T-helper 2 cell treated with Interferon-gamma antibody and Interleukin-4, amounts not matched to agents 5 μg/mL and 100 μg/mL, for 36 hours (primary cell): ENCODE measurements at regions not wholly inside any gene's neighbourhood (a gene's known extent, or its start where the extent isn't known, plus 50 kb on each side); places are given as distances from the start of the nearest gene placed in this dataset.
A peak's percentile ranks its signal among the peaks of the same experiment; 100 is the strongest.

ENCODE experiments used
- DNase-seq: peaks from one replicate; pipeline ENCODE4 v3.0.0; 2021; ENCODE audit warnings: low spot score
- H3K27ac Mint-ChIP-seq: one replicate; pipeline ENCODE4 v1.8.0; 2021; ENCODE audit warnings: mild to moderate bottlenecking, mixed read lengths
- H3K27me3 Mint-ChIP-seq: one replicate; pipeline ENCODE4 v1.8.0; 2021; ENCODE audit warnings: low read depth, mixed read lengths
- H3K36me3 Mint-ChIP-seq: one replicate; pipeline ENCODE4 v1.8.0; 2021; ENCODE audit warnings: low read depth, mixed read lengths
- H3K4me1 Mint-ChIP-seq: one replicate; pipeline ENCODE4 v1.8.0; 2021; ENCODE audit warnings: low read depth, mixed read lengths
- H3K4me3 Mint-ChIP-seq: one replicate; pipeline ENCODE4 v1.8.0; 2022; ENCODE audit warnings: mild to moderate bottlenecking, moderate library complexity, mixed read lengths
- H3K9me3 Mint-ChIP-seq: one replicate; pipeline ENCODE4 v1.8.0; 2021; ENCODE audit warnings: mixed read lengths

DNA sequence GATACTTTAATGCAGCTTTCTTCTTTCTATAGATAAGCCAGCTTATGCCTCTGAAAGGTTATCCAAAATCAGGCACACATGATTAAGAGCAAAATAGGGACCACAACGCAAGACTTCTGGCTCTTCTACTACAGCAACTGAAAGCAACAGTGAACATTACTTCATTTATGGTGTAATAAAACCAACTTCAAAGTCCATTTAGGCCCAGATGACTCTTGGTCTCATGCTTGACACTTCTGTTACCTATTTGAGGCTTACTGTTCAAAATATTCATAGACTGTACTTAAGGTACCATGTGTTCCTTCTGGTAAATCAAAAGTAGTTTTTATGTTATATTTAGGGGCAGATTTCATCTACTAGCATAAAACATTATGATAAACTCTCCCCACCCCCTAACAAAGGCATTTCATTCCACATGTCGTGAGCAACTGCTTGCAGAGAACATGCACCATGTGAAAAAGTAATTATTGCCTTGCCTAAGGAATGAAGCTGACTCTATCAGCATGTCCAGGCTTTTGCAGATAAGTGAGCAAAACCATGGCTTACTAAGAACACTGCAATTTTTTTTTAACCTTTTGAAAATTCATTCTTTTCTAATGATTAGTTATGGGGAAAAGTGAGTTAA lies 154.9 kb upstream of the ITGB1 start:
- no peaks in the 10 kb centered on the region for H3K27me3 Mint-ChIP-seq
- H3K4me1 Mint-ChIP-seq: peaks cover 60% of the 10 kb centered on the region
- H3K27ac Mint-ChIP-seq: no peak overlapping the region
- peaks cover 5% of the 10 kb centered on the region for H3K9me3 Mint-ChIP-seq
- no peak for DNase-seq
- H3K4me3 Mint-ChIP-seq: no peak overlapping the region
- peaks cover 6% of the 10 kb centered on the region for H3K36me3 Mint-ChIP-seq

DNA sequence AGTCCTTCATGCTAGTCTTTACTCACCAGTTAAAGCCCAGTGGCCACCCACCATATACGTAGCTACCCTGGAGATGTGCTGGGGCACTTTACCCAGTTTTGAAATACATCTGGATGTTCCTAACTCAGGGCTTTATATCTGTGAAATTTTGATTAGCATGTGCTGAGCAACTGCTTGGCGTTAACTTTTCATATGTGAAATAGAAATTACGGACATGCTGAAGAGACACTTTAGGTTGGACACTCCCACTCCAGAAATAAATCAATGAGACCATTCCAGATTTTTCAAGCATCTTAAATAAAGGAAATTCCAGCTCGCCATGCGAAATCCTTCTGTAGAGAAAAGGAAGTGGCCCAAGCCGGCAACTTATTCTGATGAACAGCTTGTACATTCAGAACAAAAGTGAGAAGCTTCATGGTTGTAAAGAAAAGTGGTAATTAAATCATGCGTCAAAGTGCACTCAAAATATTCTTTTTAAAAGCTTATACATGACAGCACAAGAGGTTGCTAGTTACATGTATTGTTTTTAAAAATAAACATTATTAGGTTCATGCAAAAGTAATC lies 153.5 kb upstream of the ITGB1 start:
- Mint-ChIP-seq H3K4me3 (no peak overlapping the region), H3K4me1 (peaks cover 51% of the 10 kb centered on the region), H3K27ac (no peak overlapping the region), H3K36me3 (no peaks in the 10 kb centered on the region), H3K9me3 (no peaks in the 10 kb centered on the region), H3K27me3 (no peaks in the 10 kb centered on the region)
- no peak for DNase-seq

DNA sequence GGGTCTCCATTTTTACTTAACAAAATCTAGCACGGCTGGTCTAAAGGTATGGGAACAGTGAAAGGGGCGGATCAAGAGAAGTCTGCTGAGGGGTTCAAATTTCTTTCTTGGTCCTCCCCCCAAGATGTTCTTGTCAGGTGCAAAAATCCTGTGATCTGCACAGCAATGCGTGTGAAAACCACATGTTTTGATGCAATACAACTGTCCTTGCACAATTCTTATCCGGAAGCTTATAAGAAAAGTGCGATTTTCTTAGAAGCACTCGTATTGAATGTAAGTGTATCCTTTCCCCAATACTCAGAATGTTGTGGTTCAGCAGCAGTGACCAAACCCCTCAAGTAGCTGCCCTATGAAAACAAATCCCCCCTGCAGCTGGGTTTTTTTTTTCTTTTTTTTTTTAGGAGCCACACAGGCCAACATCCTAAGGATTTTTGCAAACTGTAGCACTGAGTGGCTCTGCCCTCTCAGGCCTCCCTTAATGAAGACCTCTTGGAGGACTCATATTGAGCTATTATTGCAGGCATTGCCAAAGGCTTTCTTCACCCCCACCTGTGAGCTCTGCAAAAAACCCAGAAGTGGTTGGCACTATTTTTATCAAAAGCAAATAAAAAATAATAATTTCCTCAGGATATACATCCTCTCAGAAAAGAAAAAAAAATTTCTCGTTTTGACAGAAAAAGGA lies 151.9 kb upstream of the ITGB1 start:
- Mint-ChIP-seq H3K27me3 (no peaks in the 10 kb centered on the region), H3K4me3 (no peak overlapping the region), H3K36me3 (no peaks in the 10 kb centered on the region), H3K9me3 (no peaks in the 10 kb centered on the region), H3K4me1 (peaks cover 40% of the 10 kb centered on the region), H3K27ac (peak overlapping the region; percentile 58)
- no peak for DNase-seq

- Mint-ChIP-seq H3K4me1 (peaks cover 37% of the 10 kb centered on the region), H3K27ac (peak overlapping the region; percentile 58), H3K27me3 (no peaks in the 10 kb centered on the region), H3K4me3 (no peak overlapping the region), H3K9me3 (peaks cover 4% of the 10 kb centered on the region), H3K36me3 (peaks cover 3% of the 10 kb centered on the region)
- no peak for DNase-seq
Measured at GRCh38 chr10:33109384-33109783, 151.4 kb upstream of the ITGB1 start.

- Mint-ChIP-seq H3K36me3 (peaks cover 8% of the 10 kb centered on the region), H3K27me3 (no peaks in the 10 kb centered on the region), H3K27ac (no peak overlapping the region), H3K4me1 (peaks cover 27% of the 10 kb centered on the region), H3K4me3 (no peak overlapping the region), H3K9me3 (peaks cover 18% of the 10 kb centered on the region)
- no peak for DNase-seq
Measured at GRCh38 chr10:33107953-33108352, 149.9 kb upstream of the ITGB1 start.

DNA sequence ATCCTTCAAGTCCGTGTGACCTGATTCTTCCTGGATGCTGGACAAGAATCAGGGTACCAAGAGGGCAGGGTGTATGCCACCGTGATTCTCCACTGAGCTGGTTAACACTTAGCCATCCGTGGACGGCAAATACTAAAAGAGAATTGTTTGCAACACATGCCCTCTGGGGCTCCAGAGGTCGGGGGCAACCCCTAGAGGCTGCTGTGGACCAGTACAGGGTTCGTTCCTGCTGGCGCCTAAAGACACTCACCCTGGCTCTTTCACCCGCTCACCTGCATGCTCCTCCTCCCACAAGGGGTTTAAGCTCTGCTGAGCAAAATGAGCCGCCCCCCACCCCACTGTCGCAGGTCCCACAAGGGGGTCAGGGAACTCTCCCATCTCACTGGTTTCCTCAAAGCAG lies 148.7 kb upstream of the ITGB1 start:
- Mint-ChIP-seq H3K4me1 (peaks cover 24% of the 10 kb centered on the region), H3K4me3 (no peak overlapping the region), H3K9me3 (peaks cover 21% of the 10 kb centered on the region)

DNA sequence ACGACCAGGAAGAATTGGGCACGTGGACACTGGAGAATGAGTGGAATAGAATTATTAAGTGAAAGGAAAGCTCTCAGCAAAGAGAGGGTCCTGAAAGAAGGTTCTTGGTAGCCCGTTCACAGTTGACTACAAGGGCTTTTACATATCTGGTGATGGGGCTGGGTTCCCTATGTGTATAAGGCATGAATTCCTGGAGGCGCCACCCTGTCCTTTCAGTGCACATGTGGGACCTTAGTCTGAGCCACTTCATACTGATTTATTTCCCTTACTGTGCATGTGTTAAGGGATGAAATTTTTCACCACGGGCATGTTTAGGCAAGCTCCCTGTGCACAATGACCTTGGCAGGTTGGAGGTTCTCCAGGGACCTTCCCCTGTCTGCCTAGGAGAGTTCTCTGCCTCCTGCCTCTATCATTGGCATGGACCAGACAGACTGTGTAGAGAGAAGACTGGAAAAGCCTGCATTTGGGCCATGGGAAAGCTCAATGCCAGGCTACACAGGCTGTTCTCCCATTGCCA lies 145.9 kb upstream of the ITGB1 start:
- Mint-ChIP-seq H3K9me3 (peaks cover 30% of the 10 kb centered on the region), H3K27ac (no peak overlapping the region), H3K36me3 (peaks cover 11% of the 10 kb centered on the region), H3K4me1 (peaks cover 26% of the 10 kb centered on the region), H3K27me3 (no peaks in the 10 kb centered on the region), H3K4me3 (no peak overlapping the region)
- no peak for DNase-seq

More for the DNA sequence above, 148.7 kb upstream of the ITGB1 start:
- peaks cover 8% of the 10 kb centered on the region for H3K36me3 Mint-ChIP-seq
- no peaks in the 10 kb centered on the region for H3K27me3 Mint-ChIP-seq
- H3K27ac Mint-ChIP-seq: no peak overlapping the region
- DNase-seq: no peak

GRCh38 chr10:33102071-33102470 lies 144.0 kb upstream of the ITGB1 start:
- peaks cover 13% of the 10 kb centered on the region for H3K36me3 Mint-ChIP-seq
- H3K4me3 Mint-ChIP-seq: no peak overlapping the region
- H3K9me3 Mint-ChIP-seq: peaks cover 35% of the 10 kb centered on the region
- H3K4me1 Mint-ChIP-seq: peaks cover 18% of the 10 kb centered on the region
- H3K27me3 Mint-ChIP-seq: no peaks in the 10 kb centered on the region
- DNase-seq: no peak
- H3K27ac Mint-ChIP-seq: no peak overlapping the region

GRCh38 chr10:33101392-33101787 lies 143.4 kb upstream of the ITGB1 start:
- Mint-ChIP-seq H3K4me3 (peak overlapping the region; percentile 13), H3K27me3 (no peaks in the 10 kb centered on the region), H3K36me3 (peaks cover 13% of the 10 kb centered on the region), H3K27ac (peak overlapping the region; percentile 71), H3K4me1 (peaks cover 18% of the 10 kb centered on the region), H3K9me3 (peaks cover 39% of the 10 kb centered on the region)
- no peak for DNase-seq

DNA sequence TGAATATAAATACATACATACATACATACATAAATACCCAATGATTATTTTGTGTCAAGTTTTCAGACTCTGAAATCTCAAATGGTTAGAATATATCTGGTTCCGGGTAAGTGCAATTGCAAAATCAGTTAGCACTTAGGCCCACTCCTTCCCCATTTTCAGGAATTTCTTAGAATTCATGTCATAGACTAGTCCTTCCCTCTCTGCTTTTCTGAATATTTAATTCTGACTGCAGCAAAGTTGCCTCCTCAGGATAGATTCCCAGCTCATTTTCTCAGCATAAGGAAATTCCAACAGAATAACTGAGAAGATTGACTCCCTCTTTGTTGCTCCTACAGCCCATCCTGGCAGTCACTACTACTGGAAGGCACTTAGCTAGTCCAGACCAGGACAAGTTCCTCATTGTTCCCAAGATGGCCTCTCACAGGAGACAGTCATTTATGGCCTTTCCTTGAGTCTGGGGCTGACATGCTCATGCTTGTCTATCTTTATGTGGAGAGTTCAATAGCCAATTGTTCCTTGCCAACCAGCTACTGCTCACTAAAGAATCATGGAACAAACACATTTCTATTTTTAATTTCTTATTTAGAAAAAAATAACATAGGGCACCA lies 142.9 kb upstream of the ITGB1 start:
- peak overlapping the region; percentile 45 for H3K27ac Mint-ChIP-seq
- H3K36me3 Mint-ChIP-seq: peaks cover 13% of the 10 kb centered on the region
- H3K4me3 Mint-ChIP-seq: no peak overlapping the region
- no peaks in the 10 kb centered on the region for H3K27me3 Mint-ChIP-seq
- H3K4me1 Mint-ChIP-seq: peaks cover 18% of the 10 kb centered on the region
- H3K9me3 Mint-ChIP-seq: peaks cover 41% of the 10 kb centered on the region
- DNase-seq: no peak

- peaks cover 13% of the 10 kb centered on the region for H3K36me3 Mint-ChIP-seq
- H3K27me3 Mint-ChIP-seq: no peaks in the 10 kb centered on the region
- H3K4me1 Mint-ChIP-seq: peaks cover 18% of the 10 kb centered on the region
- peaks cover 48% of the 10 kb centered on the region for H3K9me3 Mint-ChIP-seq
- peak overlapping the region; percentile 67 for H3K27ac Mint-ChIP-seq
- no peak for DNase-seq
- peak overlapping the region; percentile 27 for H3K4me3 Mint-ChIP-seq
Measured at GRCh38 chr10:33099748-33100147, 141.7 kb upstream of the ITGB1 start.

- DNase-seq: no peak
- Mint-ChIP-seq H3K4me1 (peaks cover 18% of the 10 kb centered on the region), H3K27ac (peak overlapping the region; percentile 67), H3K4me3 (peak overlapping the region; percentile 51), H3K9me3 (peaks cover 46% of the 10 kb centered on the region), H3K27me3 (no peaks in the 10 kb centered on the region), H3K36me3 (peaks cover 11% of the 10 kb centered on the region)
Measured at GRCh38 chr10:33098951-33099663, 141.1 kb upstream of the ITGB1 start.

GRCh38 chr10:33095867-33096815 lies 138.1 kb upstream of the ITGB1 start:
- peaks cover 9% of the 10 kb centered on the region for H3K36me3 Mint-ChIP-seq
- peaks cover 13% of the 10 kb centered on the region for H3K4me1 Mint-ChIP-seq
- no peak overlapping the region for H3K27ac Mint-ChIP-seq
- DNase-seq: no peak
- peaks cover 43% of the 10 kb centered on the region for H3K9me3 Mint-ChIP-seq
- H3K4me3 Mint-ChIP-seq: no peak overlapping the region
- no peaks in the 10 kb centered on the region for H3K27me3 Mint-ChIP-seq
